Liver (tissue), 8 donors: ENCODE measurements at regions not wholly inside any gene's neighbourhood (a gene's known extent, or its start where the extent isn't known, plus 50 kb on each side); places are given as distances from the start of the nearest gene placed in this dataset.

ENCODE experiments used
- DNase-seq: peaks from one replicate; pipeline ENCODE4 v3.0.0-alpha.2; 2017; ENCODE audit warnings: low spot score
- H3K27ac ChIP-seq, 2 donors: one replicate each; pipeline ENCODE4 v1.7.0; 2013; ENCODE audit warnings: inconsistent platforms in 2 of 2, low read length in 2 of 2, control low read depth in 1 of 2, low read depth in 1 of 2, mild to moderate bottlenecking in 1 of 2
- H3K27me3 ChIP-seq, 4 donors: one replicate each; pipeline versions ENCODE4 v1.6.1 to v1.7.0; 2013; ENCODE audit warnings: low read length in 3 of 4, inconsistent platforms in 1 of 4, mild to moderate bottlenecking in 1 of 4, moderate library complexity in 1 of 4; ENCODE audit not compliant: control insufficient read depth in 4 of 4, insufficient read depth in 4 of 4
- H3K36me3 ChIP-seq, 4 donors: one replicate each; pipeline versions ENCODE4 v1.6.1 to v1.7.0; 2013; ENCODE audit warnings: low read length in 3 of 4, mild to moderate bottlenecking in 3 of 4, low read depth in 1 of 4, moderate library complexity in 1 of 4; ENCODE audit not compliant: control insufficient read depth in 4 of 4, insufficient read depth in 3 of 4
- H3K4me1 ChIP-seq, 4 donors: one replicate each; pipeline versions ENCODE4 v1.6.1 to v1.7.0; 2013; ENCODE audit warnings: low read length in 3 of 4, mild to moderate bottlenecking in 3 of 4, moderate library complexity in 1 of 4; ENCODE audit not compliant: control insufficient read depth in 4 of 4, insufficient read depth in 4 of 4
- H3K4me3 ChIP-seq, 3 donors: one replicate each; pipeline versions ENCODE4 v1.6.1 to v1.7.0; 2013; ENCODE audit warnings: low read length in 3 of 3, control low read depth in 1 of 3, low read depth in 1 of 3, mild to moderate bottlenecking in 1 of 3
- H3K9ac ChIP-seq, 2 donors: one replicate each; pipeline ENCODE4 v1.7.0; 2013; ENCODE audit warnings: low read length in 2 of 2, mild to moderate bottlenecking in 2 of 2, moderate library complexity in 2 of 2, control low read depth in 1 of 2, low read depth in 1 of 2
- H3K9me3 ChIP-seq, 4 donors: one replicate each; pipeline versions ENCODE4 v1.6.1 to v1.7.0; 2013; ENCODE audit warnings: low read length in 3 of 4; ENCODE audit not compliant: control insufficient read depth in 4 of 4
- ATF3 ChIP-seq: IDR thresholded peaks from 2 replicates; pipeline ENCODE4 v1.6.1; 2016; ENCODE audit warnings: antibody characterized with exemption
- CTCF ChIP-seq: fragments of 150-350 bp; IDR thresholded peaks from 2 replicates; pipeline ENCODE4 v1.5.1; 2017; ENCODE audit warnings: improper control_type of control experiment, low read depth, low read length; ENCODE audit not compliant: missing input control
- EGR1 ChIP-seq, 2 donors: IDR thresholded peaks; 2 replicates each; pipeline ENCODE4 v1.6.1; 2016 to 2018; ENCODE audit warnings: antibody characterized with exemption in 2 of 2, low read depth in 2 of 2
- FOXA1 ChIP-seq: IDR thresholded peaks from 2 replicates; pipeline ENCODE4 v1.6.1; 2016; ENCODE audit warnings: antibody characterized with exemption
- FOXA2 ChIP-seq: IDR thresholded peaks from 2 replicates; pipeline ENCODE4 v1.6.1; 2016; ENCODE audit warnings: antibody characterized with exemption
- GABPA ChIP-seq, 2 donors: IDR thresholded peaks in 1 of 2; conservative IDR thresholded peaks in 1 of 2; 2 replicates each; pipeline ENCODE4 v1.6.1; 2016; ENCODE audit warnings: antibody characterized with exemption in 2 of 2, mild to moderate bottlenecking in 1 of 2, moderate library complexity in 1 of 2
- HNF4A ChIP-seq, 2 donors: conservative IDR thresholded peaks; 2 replicates each; pipeline ENCODE4 v1.6.1; 2016; ENCODE audit warnings: antibody characterized with exemption in 2 of 2, mild to moderate bottlenecking in 2 of 2
- HNF4G ChIP-seq: IDR thresholded peaks from 2 replicates; pipeline ENCODE4 v1.6.1; 2016; ENCODE audit warnings: antibody characterized with exemption
- JUND ChIP-seq, 2 donors: IDR thresholded peaks; 2 replicates each; pipeline ENCODE4 v1.6.1; 2016; ENCODE audit warnings: antibody characterized with exemption in 2 of 2
- MAX ChIP-seq: IDR thresholded peaks from 2 replicates; pipeline ENCODE4 v1.6.1; 2016; ENCODE audit warnings: antibody characterized with exemption
- NR2F2 ChIP-seq: IDR thresholded peaks from 2 replicates; pipeline ENCODE4 v1.6.1; 2016; ENCODE audit warnings: antibody characterized with exemption
- RAD21 ChIP-seq, 2 donors: IDR thresholded peaks; 2 replicates each; pipeline ENCODE4 v1.6.1; 2016; ENCODE audit warnings: antibody characterized with exemption in 2 of 2, mild to moderate bottlenecking in 2 of 2
- REST ChIP-seq: IDR thresholded peaks from 2 replicates; pipeline ENCODE4 v1.6.1; 2016; ENCODE audit warnings: antibody characterized with exemption, mild to moderate bottlenecking
- RXRA ChIP-seq, 2 donors: IDR thresholded peaks; 2 replicates each; pipeline ENCODE4 v1.6.1; 2017 to 2018; ENCODE audit warnings: antibody characterized with exemption in 2 of 2, mild to moderate bottlenecking in 1 of 2
- SP1 ChIP-seq: IDR thresholded peaks from 2 replicates; pipeline ENCODE4 v1.6.1; 2018; ENCODE audit warnings: antibody characterized with exemption, mild to moderate bottlenecking
- TAF1 ChIP-seq: conservative IDR thresholded peaks from 2 replicates; pipeline ENCODE4 v1.6.1; 2016; ENCODE audit warnings: antibody characterized with exemption, mild to moderate bottlenecking
- YY1 ChIP-seq: IDR thresholded peaks from 2 replicates; pipeline ENCODE4 v1.6.1; 2016; ENCODE audit warnings: antibody characterized with exemption, mild to moderate bottlenecking
- ZBTB33 ChIP-seq: IDR thresholded peaks from 2 replicates; pipeline ENCODE4 v1.6.1; 2016; ENCODE audit warnings: antibody characterized with exemption
- WGBS: extraction: QIAGEN DNeasy Blood & Tissue Kit; methylation state at CpG from one replicate; pipeline ENCODE4 v1.1.7; 2013; 5-methylcytosine and 5-hydroxymethylcytosine counted together
- donor health status: healthy.
- donor health status: healthy.
- donor health status: healthy.
- donor health status: healthy.
- donor health status: healthy.

GRCh38 chr21:21632926-21633325, 634.7 kb downstream of the NCAM2 start:
- Histone ChIP-seq H3K27me3 (peaks cover 0 to 3% (median 0%) of the 10 kb centered on the region in 4 donors), H3K4me3 (no peak overlapping the region), H3K36me3 (no peaks in the 10 kb centered on the region), H3K9me3 (peaks cover 0 to 1% (median 0%) of the 10 kb centered on the region in 4 donors), H3K27ac (no peak overlapping the region), H3K4me1 (no peaks in the 10 kb centered on the region), H3K9ac (no peak overlapping the region)
- TF ChIP-seq MAX (no peak), RXRA (IDR thresholded peaks at IDR 0.05) (no peak), YY1 (no peak), HNF4A (conservative IDR thresholded peaks at IDR 0.05) (no peak), JUND (IDR thresholded peaks at IDR 0.05) (no peak), RAD21 (IDR thresholded peaks at IDR 0.05) (no peak), TAF1 (no peak), HNF4G (no peak), FOXA2 (no peak), EGR1 (IDR thresholded peaks at IDR 0.05; ENCODE audit: low read depth in 2 of 2) (no peak), SP1 (no peak), GABPA (IDR thresholded peaks at IDR 0.05 in 1 of 2, conservative IDR thresholded peaks at IDR 0.05 in 1 of 2) (no peak), FOXA1 (no peak), NR2F2 (no peak), CTCF (no peak), REST (no peak)
- WGBS, result 77% methylated on average over 2 of the region's 2 CpGs
- no peak for DNase-seq

- TF ChIP-seq REST, result no peak
- TF ChIP-seq YY1, result no peak
- no peak for TF ChIP-seq TAF1
- no peak for TF ChIP-seq ATF3
- TF ChIP-seq HNF4G, result no peak
- no peak for TF ChIP-seq ZBTB33
- Histone ChIP-seq H3K36me3 (no peaks in the 10 kb centered on the region), H3K4me1 (no peaks in the 10 kb centered on the region), H3K27ac (no peak overlapping the region), H3K9me3 (no peaks in the 10 kb centered on the region), H3K4me3 (no peak overlapping the region), H3K27me3 (no peaks in the 10 kb centered on the region), H3K9ac (no peak overlapping the region)
- WGBS, result 52% methylated on average over 1 of the region's 1 CpG
- no peak for DNase-seq
These were observed 663.5 kb downstream of the NCAM2 start for GRCh38 chr21:21661741-21662140.
